HL-60 (cell line): ENCODE measurements at regions not wholly inside any gene's neighbourhood (a gene's known extent, or its start where the extent isn't known, plus 50 kb on each side); places are given as distances from the start of the nearest gene placed in this dataset.

ENCODE experiments used
- REST ChIP-seq: IDR thresholded peaks from 2 replicates; pipeline ENCODE4 v1.6.1; 2012; ENCODE audit warnings: low read depth; ENCODE audit not compliant: insufficient replicate concordance
- TF ChIP-seq, protein P1 (sequence below): IDR thresholded peaks from one replicate; pipeline ENCODE4 v1.5.1; 2011; ENCODE audit warnings: low read length, control low read depth, inconsistent platforms; ENCODE audit not compliant: insufficient read depth

- TF ChIP-seq, protein P1, sequence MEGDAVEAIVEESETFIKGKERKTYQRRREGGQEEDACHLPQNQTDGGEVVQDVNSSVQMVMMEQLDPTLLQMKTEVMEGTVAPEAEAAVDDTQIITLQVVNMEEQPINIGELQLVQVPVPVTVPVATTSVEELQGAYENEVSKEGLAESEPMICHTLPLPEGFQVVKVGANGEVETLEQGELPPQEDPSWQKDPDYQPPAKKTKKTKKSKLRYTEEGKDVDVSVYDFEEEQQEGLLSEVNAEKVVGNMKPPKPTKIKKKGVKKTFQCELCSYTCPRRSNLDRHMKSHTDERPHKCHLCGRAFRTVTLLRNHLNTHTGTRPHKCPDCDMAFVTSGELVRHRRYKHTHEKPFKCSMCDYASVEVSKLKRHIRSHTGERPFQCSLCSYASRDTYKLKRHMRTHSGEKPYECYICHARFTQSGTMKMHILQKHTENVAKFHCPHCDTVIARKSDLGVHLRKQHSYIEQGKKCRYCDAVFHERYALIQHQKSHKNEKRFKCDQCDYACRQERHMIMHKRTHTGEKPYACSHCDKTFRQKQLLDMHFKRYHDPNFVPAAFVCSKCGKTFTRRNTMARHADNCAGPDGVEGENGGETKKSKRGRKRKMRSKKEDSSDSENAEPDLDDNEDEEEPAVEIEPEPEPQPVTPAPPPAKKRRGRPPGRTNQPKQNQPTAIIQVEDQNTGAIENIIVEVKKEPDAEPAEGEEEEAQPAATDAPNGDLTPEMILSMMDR, result no peak
- no peak for TF ChIP-seq REST
Measured at GRCh38 chr2:57190007-57190406, 856.6 kb upstream of the VRK2 start.
